ENCODE measurements at regions not wholly inside any gene's neighbourhood (a gene's known extent, or its start where the extent isn't known, plus 50 kb on each side); places are given as distances from the start of the nearest gene placed in this dataset.

- no peak for DNase-seq (ENCODE audit: low spot score)
- no peak for ATAC-seq (ENCODE audit: low FRiP score)
- no peak for TF ChIP-seq CTCF (IDR thresholded peaks at IDR 0.05)
Observed at GRCh38 chr18:78884502-78884901, 95.1 kb upstream of the SALL3 start.

- DNase-seq (ENCODE audit: low spot score): no peak
- no peak for TF ChIP-seq CTCF (IDR thresholded peaks at IDR 0.05)
- ATAC-seq (ENCODE audit: low FRiP score): no peak
Observed at GRCh38 chr18:78889250-78889649, 90.4 kb upstream of the SALL3 start.

GRCh38 chr18:78890388-78890787 lies 89.2 kb upstream of the SALL3 start:
- no peak for DNase-seq (ENCODE audit: low spot score)
- no peak for ATAC-seq (ENCODE audit: low FRiP score)
- no peak for TF ChIP-seq CTCF (IDR thresholded peaks at IDR 0.05)

GRCh38 chr18:78891185-78891762 lies 88.3 kb upstream of the SALL3 start:
- ATAC-seq (ENCODE audit: low FRiP score) (no peak), DNase-seq (ENCODE audit: low spot score) (no peak)
- no peak for TF ChIP-seq CTCF (IDR thresholded peaks at IDR 0.05)

GRCh38 chr18:78892177-78892576 lies 87.4 kb upstream of the SALL3 start:
- DNase-seq (ENCODE audit: low spot score): no peak
- ATAC-seq (ENCODE audit: low FRiP score): no peak
- no peak for TF ChIP-seq CTCF (IDR thresholded peaks at IDR 0.05)

GRCh38 chr18:78892721-78893120 lies 86.9 kb upstream of the SALL3 start:
- DNase-seq (ENCODE audit: low spot score) (no peak), ATAC-seq (ENCODE audit: low FRiP score) (no peak)
- no peak for TF ChIP-seq CTCF (IDR thresholded peaks at IDR 0.05)

- TF ChIP-seq CTCF (IDR thresholded peaks at IDR 0.05): no peak
- ATAC-seq (ENCODE audit: low FRiP score) (no peak), DNase-seq (ENCODE audit: low spot score) (no peak)
Observed at GRCh38 chr18:78893281-78894032, 86.2 kb upstream of the SALL3 start.

Data from omental fat pad (tissue), 3 donors.